H1 (cell line): ENCODE measurements at regions not wholly inside any gene's neighbourhood (a gene's known extent, or its start where the extent isn't known, plus 50 kb on each side); places are given as distances from the start of the nearest gene placed in this dataset.

Experiments used
- CTCF ChIA-PET: fragments of 300-600 bp; sonication (Branson Sonifier 250); formaldehyde crosslinking; loops from one replicate; lab custom pipeline; 2021; ENCODE audit not compliant: partially characterized antibody; lab: Charles Lee
- POLR2A ChIA-PET: fragments of 300-600 bp; sonication (Branson Sonifier 250); formaldehyde crosslinking; loops from one replicate; lab custom pipeline; 2021; ENCODE audit warnings: inconsistent platforms; ENCODE audit not compliant: partially characterized antibody; lab: Charles Lee
- DNase-seq, 2 experiments: peaks; one replicate each; pipeline versions ENCODE4 v3.0.0 to v3.0.0-alpha.2; 2010 to 2022; ENCODE audit warnings: low spot score in 2 of 2, low read depth in 1 of 2, mixed read lengths in 1 of 2
- FAIRE-seq: peaks from 2 replicates; lab custom pipeline; 2011; peaks lifted over from hg19 to GRCh38; lab: Jason Lieb, UNC
- H2AFZ ChIP-seq: 2 replicates; pipeline ENCODE4 v1.8.1; 2012; ENCODE audit warnings: low read length, inconsistent platforms
- H2AK5ac ChIP-seq: 2 replicates; pipeline ENCODE4 v1.6.1; 2013; ENCODE audit warnings: low read depth, low read length
- H2BK120ac ChIP-seq: replicated peaks from 2 replicates; pipeline ENCODE3; 2013; ENCODE audit warnings: low read depth, low read length, inconsistent platforms
- H2BK12ac ChIP-seq: 2 replicates; pipeline ENCODE4 v1.6.1; 2013; ENCODE audit warnings: low read depth, low read length
- H2BK15ac ChIP-seq: 2 replicates; pipeline ENCODE4 v1.6.1; 2013; ENCODE audit warnings: low read length
- H2BK20ac ChIP-seq: 2 replicates; pipeline ENCODE4 v1.6.1; 2013; ENCODE audit warnings: low read length
- H2BK5ac ChIP-seq: 2 replicates; pipeline ENCODE4 v1.6.1; 2013; ENCODE audit warnings: low read depth, low read length
- H3K14ac ChIP-seq: 2 replicates; pipeline ENCODE4 v1.6.1; 2013; ENCODE audit warnings: inconsistent platforms; ENCODE audit not compliant: insufficient read length
- H3K18ac ChIP-seq: 2 replicates; pipeline ENCODE4 v1.6.1; 2013; ENCODE audit warnings: low read length; ENCODE audit errors: extremely low read depth
- H3K23ac ChIP-seq: 2 replicates; pipeline ENCODE4 v1.6.1; 2013; ENCODE audit warnings: inconsistent platforms; ENCODE audit not compliant: insufficient read length
- H3K23me2 ChIP-seq: 2 replicates; pipeline ENCODE4 v1.6.1; 2013; ENCODE audit warnings: low read depth, low read length
- H3K27ac ChIP-seq: 2 replicates; pipeline ENCODE4 v1.6.1; 2011; ENCODE audit warnings: low read depth, low read length, inconsistent platforms
- H3K27me3 ChIP-seq, 4 experiments: replicated peaks in 1 of 4; 1 replicate in 1 of 4; 2 replicates in 3 of 4; pipeline versions ENCODE4 v1.6.1 to v1.8.1; 2011 to 2013; ENCODE audit warnings: low read length in 3 of 4, mild to moderate bottlenecking in 3 of 4, inconsistent platforms in 2 of 4, mixed read lengths in 2 of 4, moderate library complexity in 1 of 4; ENCODE audit not compliant: control insufficient read depth in 3 of 4, insufficient read depth in 3 of 4; ENCODE audit errors: extremely low read depth in 1 of 4
- H3K36me3 ChIP-seq, 4 experiments: 2 replicates each; pipeline versions ENCODE4 v1.6.1 to v1.8.1; 2011 to 2013; ENCODE audit warnings: mild to moderate bottlenecking in 4 of 4, low read length in 3 of 4, moderate library complexity in 2 of 4, control low read depth in 1 of 4, inconsistent platforms in 1 of 4; ENCODE audit not compliant: insufficient read depth in 4 of 4, control insufficient read depth in 2 of 4
- H3K4ac ChIP-seq: replicated peaks from 2 replicates; pipeline ENCODE3; 2013; ENCODE audit warnings: low read length, low read depth, mixed read lengths, inconsistent platforms; ENCODE audit not compliant: insufficient read length
- H3K4me1 ChIP-seq, 4 experiments: replicated peaks in 1 of 4; 1 replicate in 1 of 4; 2 replicates in 3 of 4; pipeline versions ENCODE4 v1.6.1 to v1.8.1; 2011 to 2013; ENCODE audit warnings: low read length in 3 of 4, inconsistent platforms in 2 of 4, mixed read lengths in 1 of 4; ENCODE audit not compliant: insufficient read depth in 4 of 4, control insufficient read depth in 3 of 4
- H3K4me2 ChIP-seq, 2 experiments: 2 replicates each; pipeline versions ENCODE4 v1.6.1 to v1.8.1; 2011 to 2013; ENCODE audit warnings: low read depth in 2 of 2, low read length in 2 of 2, control low read depth in 1 of 2, inconsistent platforms in 1 of 2, mild to moderate bottlenecking in 1 of 2; ENCODE audit not compliant: insufficient read depth in 1 of 2
- H3K4me3 ChIP-seq, 4 experiments: fragments of 200-600, 300-600 bp in 1 of 4; sonication (generic), shearing (Covaris generic), sonication (Bioruptor Twin) in 1 of 4; 2 replicates each; pipeline versions ENCODE4 v1.5.1 to v1.8.1; 2011 to 2016; ENCODE audit warnings: low read length in 4 of 4, low read depth in 3 of 4, control low read depth in 2 of 4, inconsistent platforms in 2 of 4, mild to moderate bottlenecking in 2 of 4, mixed read lengths in 1 of 4, moderate library complexity in 1 of 4; ENCODE audit not compliant: insufficient read depth in 2 of 4; ENCODE audit errors: extremely low read depth in 1 of 4
- H3K56ac ChIP-seq: replicated peaks from 2 replicates; pipeline ENCODE3; 2013; ENCODE audit warnings: low read depth, mild to moderate bottlenecking, mixed read lengths, low read length, inconsistent platforms; ENCODE audit not compliant: insufficient read length
- H3K79me1 ChIP-seq: 2 replicates; pipeline ENCODE4 v1.6.1; 2013; ENCODE audit warnings: low read depth, low read length, control low read depth
- H3K79me2 ChIP-seq, 2 experiments: 2 replicates each; pipeline versions ENCODE4 v1.6.1 to v1.8.1; 2012 to 2013; ENCODE audit warnings: low read length in 2 of 2, mild to moderate bottlenecking in 2 of 2, inconsistent platforms in 1 of 2; ENCODE audit not compliant: insufficient read depth in 2 of 2, control insufficient read depth in 1 of 2
- H3K9ac ChIP-seq, 4 experiments: replicated peaks in 1 of 4; 1 replicate in 1 of 4; 2 replicates in 3 of 4; pipeline versions ENCODE4 v1.6.1 to v1.8.1; 2011 to 2013; ENCODE audit warnings: low read depth in 3 of 4, low read length in 3 of 4, control low read depth in 2 of 4, mild to moderate bottlenecking in 2 of 4, moderate library complexity in 2 of 4, inconsistent platforms in 1 of 4; ENCODE audit errors: extremely low read depth in 1 of 4
- H3K9me3 ChIP-seq, 2 experiments: 2 replicates each; pipeline versions ENCODE4 v1.6.1 to v1.8.1; 2012 to 2013; ENCODE audit warnings: mild to moderate bottlenecking in 2 of 2, moderate library complexity in 2 of 2, control low read depth in 1 of 2, inconsistent platforms in 1 of 2, low read depth in 1 of 2, low read length in 1 of 2, mixed read lengths in 1 of 2; ENCODE audit not compliant: insufficient read depth in 2 of 2
- H4K20me1 ChIP-seq, 2 experiments: replicated peaks in 1 of 2; 2 replicates each; pipeline versions ENCODE3 to v1.8.1; 2011 to 2013; ENCODE audit warnings: inconsistent platforms in 2 of 2, low read length in 2 of 2, mild to moderate bottlenecking in 1 of 2; ENCODE audit not compliant: insufficient read depth in 2 of 2, control insufficient read depth in 1 of 2
- H4K5ac ChIP-seq: 2 replicates; pipeline ENCODE4 v1.6.1; 2013; ENCODE audit warnings: low read length, low read depth, mixed read lengths, inconsistent platforms; ENCODE audit not compliant: insufficient read length
- H4K8ac ChIP-seq: 2 replicates; pipeline ENCODE4 v1.8.0; 2013; ENCODE audit warnings: mild to moderate bottlenecking, moderate library complexity, low read length, inconsistent platforms; ENCODE audit not compliant: insufficient read depth; ENCODE audit errors: extremely low read depth
- H4K91ac ChIP-seq: replicated peaks from 2 replicates; pipeline ENCODE3; 2013; ENCODE audit warnings: low read length, mixed read lengths, inconsistent platforms; ENCODE audit not compliant: insufficient read length
- ASH2L ChIP-seq: fragments of 200-600, 300-600 bp; sonication (generic); IDR thresholded peaks from one replicate; pipeline ENCODE4 v1.7.1; 2017; ENCODE audit warnings: low read length
- GTF2F1 ChIP-seq: IDR thresholded peaks from 2 replicates; pipeline ENCODE4 v1.6.1; 2012; ENCODE audit warnings: low read depth, low read length, improper control_type of control experiment, borderline replicate concordance
- SUZ12 ChIP-seq: fragments of 200-600 bp; sonication (generic); IDR thresholded peaks from 2 replicates; pipeline ENCODE4 v1.6.1; 2012; ENCODE audit warnings: mild to moderate bottlenecking, inconsistent platforms, low read length, moderate library complexity, mixed read lengths
- WGBS, 2 experiments: shearing (Covaris generic) in 1 of 2; methylation state at CpG; one replicate each; pipeline versions ENCODE4 v1.1.6 to v1.1.7; 2013 to 2015; ENCODE audit warnings: low lambda C conversion rate in 2 of 2, mixed read lengths in 2 of 2, inconsistent platforms in 1 of 2, low coverage in 1 of 2, missing lambda C conversion rate in 1 of 2; ENCODE audit not compliant: insufficient replicate concordance in 2 of 2, insufficient coverage in 1 of 2, insufficient read length in 1 of 2; ENCODE audit errors: extremely low coverage in 1 of 2, missing lambda C conversion rate in 1 of 2; 5-methylcytosine and 5-hydroxymethylcytosine counted together

DNA sequence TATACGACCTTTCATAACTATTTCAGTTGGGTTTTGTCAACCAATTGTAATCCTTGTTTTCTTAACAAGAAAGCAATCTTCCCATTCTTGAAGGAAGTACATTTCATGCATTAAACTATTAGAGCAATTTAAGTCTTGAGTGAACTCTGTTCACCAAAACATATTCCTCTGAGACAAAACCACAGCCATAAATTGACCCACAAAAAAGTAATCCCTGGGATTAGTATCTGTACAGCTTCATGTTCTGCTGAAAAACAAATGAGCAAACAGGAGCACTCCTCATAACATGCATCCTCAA is 207.0 kb upstream of the PDE5A start:
- no peaks in the 10 kb centered on the region for H3K27me3 ChIP-seq
- H3K79me2 ChIP-seq, result no peaks in the 10 kb centered on the region
- no peak overlapping the region for H3K23ac ChIP-seq
- no peaks in the 10 kb centered on the region for H3K23me2 ChIP-seq
- no peak overlapping the region for H3K18ac ChIP-seq
- no peak overlapping the region for H2BK5ac ChIP-seq
- H4K5ac ChIP-seq, result no peak overlapping the region
- H3K4me1 ChIP-seq, result no peaks in the 10 kb centered on the region
- H3K4me2 ChIP-seq, result no peak overlapping the region
- H3K9me3 ChIP-seq, result no peaks in the 10 kb centered on the region
- ChIA-PET CTCF (interaction anchor here (0.6 to 1.1 kb wide), 3 partner anchors 11 to 181 kb away, joined by 3 to 5 read pairs (median 3); no protein-coding TSS in a partner anchor), POLR2A (no interaction called here)
- no peak overlapping the region for H2AFZ ChIP-seq
- no peak overlapping the region for H2BK12ac ChIP-seq
- no peak overlapping the region for H4K8ac ChIP-seq
- TF ChIP-seq ASH2L, result no peak
- TF ChIP-seq SUZ12, result no peak
- no peak for TF ChIP-seq GTF2F1
- no peak overlapping the region for H3K27ac ChIP-seq
- no peaks in the 10 kb centered on the region for H3K79me1 ChIP-seq
- WGBS, 2 experiments, result 87% methylated on average over 1 of the region's 1 CpG; no CpG with 5 or more reads in 1 of the 2 experiments
- DNase-seq, result no peak
- H3K4me3 ChIP-seq, result no peak overlapping the region
- H3K4ac ChIP-seq, result no peak overlapping the region
- no peaks in the 10 kb centered on the region for H4K20me1 ChIP-seq
- no peak overlapping the region for H2BK20ac ChIP-seq
- H2AK5ac ChIP-seq, result no peak overlapping the region
- H3K9ac ChIP-seq, result no peak overlapping the region
- H3K36me3 ChIP-seq, result no peaks in the 10 kb centered on the region
- H2BK15ac ChIP-seq, result no peak overlapping the region
- H3K14ac ChIP-seq, result no peak overlapping the region
- no peak overlapping the region for H2BK120ac ChIP-seq
- H3K56ac ChIP-seq, result no peak overlapping the region
- no peak overlapping the region for H4K91ac ChIP-seq
- FAIRE-seq, result no peak
